Activated CD4-positive, alpha-beta T cell treated with anti-CD3 and anti-CD28 coated beads for 24 hours (primary cell): ENCODE measurements at regions not wholly inside any gene's neighbourhood (a gene's known extent, or its start where the extent isn't known, plus 50 kb on each side); places are given as distances from the start of the nearest gene placed in this dataset.
"Not testable (repeated sequence)": the region's sequence is repeated elsewhere in the genome, so short reads cannot be mapped to it uniquely, and the experiment has no call there.

ENCODE experiments used
- DNase-seq, 2 donors: peaks; one replicate each; pipeline ENCODE4 v3.0.0-alpha.2; 2020; ENCODE audit warnings: low read depth in 2 of 2

DNA sequence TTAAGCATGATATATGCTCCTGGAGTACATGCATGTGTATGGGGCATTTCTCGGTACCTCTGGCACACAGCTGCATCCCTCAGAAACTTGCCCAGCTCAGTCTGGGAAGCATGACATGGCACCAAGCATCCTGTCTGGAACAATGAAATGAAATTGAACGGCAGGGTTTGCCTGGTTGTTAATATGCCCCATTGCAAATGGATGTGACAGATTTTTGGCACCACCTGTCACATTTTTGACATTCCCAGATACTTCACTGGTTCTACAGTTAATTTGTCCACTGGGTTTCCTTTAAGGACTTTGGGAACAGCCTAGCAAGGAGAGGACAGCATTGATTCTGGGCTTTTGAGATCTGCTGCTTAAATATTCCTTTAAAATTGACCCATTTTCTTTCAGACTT, 305.8 kb downstream of the TSN start:
- no peak for DNase-seq

DNA sequence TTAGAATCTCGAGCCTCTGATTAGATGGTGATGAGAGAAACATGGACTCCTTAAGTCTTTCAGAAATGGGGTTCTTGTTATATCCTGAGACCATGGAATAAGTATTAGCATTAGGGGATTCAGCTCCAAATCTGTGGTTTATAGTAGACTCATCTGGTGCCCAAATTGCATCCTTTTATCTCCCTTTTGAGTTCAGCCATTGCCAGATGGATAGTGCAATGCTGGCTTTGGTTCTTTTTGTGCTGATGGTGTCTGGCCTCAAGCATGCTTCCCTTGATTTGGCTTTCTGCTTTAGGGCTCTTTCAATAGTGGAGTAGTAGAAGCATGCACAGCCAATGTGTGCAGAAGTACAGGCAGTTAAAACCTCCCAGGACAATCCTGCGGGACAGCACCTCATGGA, 306.4 kb downstream of the TSN start:
- no peak for DNase-seq

DNA sequence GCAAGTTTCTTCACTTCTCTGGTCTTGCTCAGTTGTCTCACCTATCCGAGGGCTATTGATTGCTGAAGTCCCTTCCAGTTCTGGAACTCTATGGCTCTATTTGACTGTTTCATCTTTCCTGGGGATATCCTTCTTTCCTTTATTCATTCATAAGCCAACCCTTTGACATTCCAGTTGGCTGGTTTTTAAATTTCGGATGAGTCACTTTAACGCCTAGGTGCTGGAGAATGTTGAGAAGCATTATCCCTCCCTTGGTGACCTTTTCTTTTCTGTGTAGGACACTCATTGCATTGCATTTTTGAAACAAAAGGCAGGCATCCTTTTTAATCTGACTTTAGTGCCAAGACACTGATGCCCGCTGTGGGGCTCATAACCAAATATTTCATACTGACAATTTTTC, 307.1 kb downstream of the TSN start:
- DNase-seq = no peak

DNA sequence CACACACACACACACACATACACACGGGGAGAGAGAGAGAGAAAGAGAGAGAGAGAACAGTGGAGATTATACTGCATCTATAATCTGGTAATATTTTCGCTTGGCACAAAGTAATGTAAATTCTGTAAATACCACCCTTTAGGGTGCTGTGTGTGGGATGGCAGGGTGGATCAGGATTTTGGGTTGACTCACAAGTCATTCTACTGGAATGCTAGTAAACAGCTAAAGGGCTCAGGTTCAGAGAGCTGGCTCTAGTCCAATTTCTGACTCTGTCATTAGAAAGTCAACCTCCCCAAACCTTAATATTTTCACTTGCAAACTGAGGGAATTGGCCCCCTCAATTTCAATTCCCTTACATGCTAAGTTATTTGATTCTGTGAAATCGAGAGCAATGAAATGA, 308.3 kb downstream of the TSN start:
- no peak for DNase-seq

DNA sequence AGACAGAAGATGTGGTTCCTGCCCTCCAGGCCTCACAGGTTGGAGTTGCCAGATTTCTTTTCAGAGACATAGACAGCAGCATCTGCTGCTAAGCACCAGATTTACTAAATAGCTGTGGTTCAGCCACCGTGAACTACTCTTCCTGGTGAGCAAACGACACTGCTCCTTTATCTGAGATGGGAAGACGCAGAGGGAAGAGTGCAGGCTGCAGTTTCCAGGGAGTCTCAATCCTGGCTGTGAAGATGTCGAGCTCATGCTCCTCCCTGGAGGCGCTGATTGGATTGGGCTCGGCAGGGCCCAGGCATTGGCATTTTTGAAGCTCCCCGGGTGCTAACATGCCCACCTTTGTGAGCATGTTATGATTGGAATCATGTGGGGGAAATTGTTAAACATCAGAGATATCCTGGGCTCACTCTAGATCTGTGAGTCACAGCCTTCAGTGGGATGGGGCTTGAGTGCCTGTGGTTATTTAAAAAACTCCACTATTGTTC, 314.8 kb downstream of the TSN start:
- no peak for DNase-seq

DNA sequence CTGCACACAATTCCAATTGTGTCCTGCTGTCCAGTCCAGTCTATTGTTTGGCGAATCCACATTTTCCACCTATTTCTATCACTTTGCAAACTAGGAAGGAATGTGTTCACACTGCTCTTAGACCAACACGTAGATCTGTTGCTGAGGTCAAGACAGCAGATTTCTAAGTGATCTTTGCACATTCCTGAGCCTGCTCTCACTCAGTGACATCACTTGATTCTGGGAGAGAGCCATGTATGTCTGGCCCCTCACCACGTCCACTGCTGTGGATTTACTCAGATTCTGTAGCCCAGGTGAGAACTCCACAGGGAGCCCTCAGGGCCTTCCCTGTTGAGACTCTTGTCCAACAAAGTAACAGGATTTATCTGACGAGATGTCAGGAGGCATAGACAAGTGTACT, 317.2 kb downstream of the TSN start:
- DNase-seq = no peak

DNA sequence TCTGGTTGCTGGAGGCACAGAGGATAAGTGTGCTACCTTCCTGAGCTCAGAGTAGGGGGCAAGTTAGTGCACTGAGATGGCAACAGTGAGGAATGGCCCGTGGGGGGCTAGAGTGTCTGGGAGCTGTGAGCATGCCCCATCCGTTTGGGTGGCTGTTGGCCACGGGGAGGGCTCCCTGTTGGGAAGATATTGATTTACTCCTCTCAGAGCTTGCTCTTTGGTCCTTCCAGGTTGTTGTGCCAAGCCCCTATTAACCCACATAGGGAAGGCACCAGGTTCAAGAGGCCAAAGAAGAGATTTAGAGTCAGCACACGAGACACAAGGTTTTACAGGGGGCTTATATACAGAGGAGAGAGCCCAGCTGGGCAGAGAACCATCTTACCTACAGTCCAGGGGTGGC, 318.8 kb downstream of the TSN start:
- DNase-seq = no peak

DNA sequence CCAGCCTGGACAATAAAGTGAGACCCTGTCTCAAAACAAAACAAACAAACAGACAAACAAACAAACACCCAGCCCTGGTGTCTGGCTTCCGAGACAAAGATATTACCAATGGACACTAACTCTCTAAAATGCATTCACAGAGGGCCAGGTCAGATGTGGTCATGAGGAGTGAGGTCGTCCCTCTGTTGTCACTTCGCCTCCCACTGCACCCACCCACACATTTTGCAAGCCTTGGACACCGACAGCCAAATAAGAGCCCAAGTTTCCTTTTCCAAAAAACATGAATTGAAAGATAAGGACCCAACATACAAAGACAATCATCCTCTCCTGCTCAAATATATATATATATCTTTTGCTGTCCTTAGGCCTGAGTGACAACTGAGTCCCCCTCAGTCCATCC, 319.9 kb downstream of the TSN start:
- DNase-seq = no peak

DNA sequence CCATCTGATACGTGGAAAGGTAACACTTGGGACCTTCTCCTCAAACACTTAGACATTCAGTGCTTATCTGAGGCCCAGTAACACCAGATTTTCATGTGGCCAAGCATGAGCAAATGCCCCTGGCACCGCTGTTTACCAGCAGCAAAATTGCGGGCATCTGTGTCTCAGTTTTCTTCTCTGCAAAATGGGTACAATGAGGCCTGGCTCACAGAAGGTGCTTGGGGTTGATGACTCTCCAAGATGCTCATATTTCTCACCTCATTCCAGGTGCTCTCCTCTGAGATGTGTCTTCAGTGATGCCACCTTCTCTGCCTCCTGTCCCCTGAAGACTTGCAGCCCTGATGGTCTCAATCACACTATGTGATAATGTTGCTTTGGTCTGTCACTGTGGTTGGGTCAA, 321.7 kb downstream of the TSN start:
- no peak for DNase-seq

DNA sequence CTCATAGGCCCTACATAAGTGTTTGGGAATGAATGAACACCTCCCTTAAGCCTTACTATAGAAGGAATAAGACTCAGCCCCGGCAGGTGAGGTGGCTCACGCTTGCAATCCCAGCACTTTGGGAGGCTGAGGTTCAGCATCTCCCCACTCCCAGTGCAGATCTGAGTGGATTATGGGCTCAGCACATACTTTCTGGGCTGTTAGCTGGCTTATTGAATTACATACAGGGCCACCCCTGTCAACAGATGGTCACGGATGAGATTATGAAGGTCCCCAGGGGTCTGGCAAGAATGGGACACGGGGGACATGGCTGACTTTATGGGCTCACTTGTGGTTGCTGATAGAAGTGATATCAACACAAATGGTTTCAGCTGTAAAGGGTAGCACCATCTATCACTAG, 322.3 kb downstream of the TSN start:
- no peak for DNase-seq

DNA sequence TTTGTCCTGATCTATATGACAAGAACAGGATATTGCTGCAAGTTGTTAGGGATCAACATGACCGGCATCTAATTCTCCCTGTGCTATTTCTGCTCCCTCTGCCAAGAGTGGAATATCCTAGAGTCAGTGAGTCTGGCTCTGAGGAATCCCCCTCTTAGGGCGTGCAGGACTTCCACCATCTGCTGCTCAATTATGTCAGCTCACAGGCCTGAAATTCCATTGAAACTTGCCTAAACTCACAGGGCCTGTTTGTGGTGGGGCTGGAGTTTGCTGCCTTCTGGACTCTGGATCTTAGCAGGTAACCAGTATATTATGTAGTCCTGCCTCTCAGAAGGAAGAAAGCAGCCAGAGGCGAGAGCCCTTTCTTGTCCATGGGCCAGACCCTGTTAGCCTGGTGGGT, 323.0 kb downstream of the TSN start:
- DNase-seq = no peak

DNA sequence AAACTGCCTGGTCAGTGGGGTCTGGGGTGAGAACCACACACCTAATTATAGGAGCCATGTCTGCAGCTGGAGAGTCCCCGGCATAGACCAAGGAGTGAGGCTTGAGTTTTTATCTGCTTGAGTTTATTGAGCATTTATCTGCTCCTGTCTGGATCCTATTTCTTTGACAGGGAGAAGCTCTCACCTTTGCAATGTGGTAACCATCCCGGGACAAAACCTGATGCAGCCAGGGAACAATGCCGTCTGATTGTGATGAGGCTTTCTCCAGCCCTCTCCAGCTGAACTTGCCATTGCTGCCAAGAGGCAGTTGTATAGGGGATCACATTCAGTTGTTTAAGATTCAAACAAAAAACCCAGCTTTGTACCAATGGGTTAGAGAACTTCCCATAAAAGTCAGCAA, 324.4 kb downstream of the TSN start:
- no peak for DNase-seq

DNA sequence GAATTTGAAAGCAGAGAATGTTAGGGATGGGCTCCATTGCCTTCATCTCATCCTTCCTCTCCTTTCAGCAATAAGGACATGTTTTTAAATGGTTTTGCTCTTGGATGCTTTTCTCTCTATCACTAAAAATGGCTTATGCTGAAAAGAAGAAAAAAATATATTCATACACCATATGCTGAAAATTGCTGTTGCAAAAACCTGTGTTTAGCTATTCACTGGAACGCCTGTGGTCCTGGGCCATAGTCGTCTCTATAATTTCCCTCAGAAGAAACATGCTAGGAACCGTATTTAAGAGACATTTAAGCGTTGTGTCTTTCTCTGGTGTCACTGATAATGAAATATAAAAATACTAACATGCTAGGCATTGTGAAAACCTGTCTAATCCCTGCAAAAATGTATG, 324.9 kb downstream of the TSN start:
- no peak for DNase-seq

DNA sequence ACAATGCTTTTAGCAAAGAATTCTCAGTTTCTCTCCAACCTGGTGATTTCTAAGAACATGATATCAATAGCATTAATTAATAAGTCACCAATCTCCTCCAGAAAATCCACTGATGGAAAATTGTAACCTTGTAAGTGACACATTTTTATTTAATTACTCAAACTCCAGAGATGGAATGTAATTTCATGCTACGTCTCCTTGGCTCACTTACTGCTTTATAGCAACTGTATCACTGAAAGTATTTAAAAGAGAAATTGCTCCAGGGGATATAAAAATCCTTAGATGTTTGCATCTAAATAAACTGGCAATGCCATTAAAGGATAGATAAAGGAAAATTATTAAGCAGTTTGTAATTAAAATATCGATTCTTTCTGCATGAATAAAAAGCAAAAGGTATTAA, 325.4 kb downstream of the TSN start:
- no peak for DNase-seq

DNA sequence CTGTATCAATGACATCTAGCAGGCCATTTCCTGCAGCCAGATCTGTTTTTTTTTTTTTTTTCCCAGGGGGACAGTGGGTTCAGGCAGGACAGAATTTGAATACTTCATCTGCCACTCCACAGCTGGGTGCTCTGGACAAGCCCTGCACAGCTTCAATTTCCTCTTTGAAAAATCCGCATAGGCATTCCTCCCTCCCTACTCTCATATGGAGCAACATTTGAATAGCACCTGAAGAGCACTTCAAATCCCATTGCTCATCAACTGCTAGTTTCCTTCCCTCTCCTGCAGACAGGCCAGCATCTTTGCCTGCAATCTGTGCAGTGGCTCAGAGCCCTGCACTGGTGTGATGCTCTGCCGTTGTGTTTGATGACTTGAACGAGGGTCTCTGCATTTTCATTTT, 326.3 kb downstream of the TSN start:
- DNase-seq = no peak

DNA sequence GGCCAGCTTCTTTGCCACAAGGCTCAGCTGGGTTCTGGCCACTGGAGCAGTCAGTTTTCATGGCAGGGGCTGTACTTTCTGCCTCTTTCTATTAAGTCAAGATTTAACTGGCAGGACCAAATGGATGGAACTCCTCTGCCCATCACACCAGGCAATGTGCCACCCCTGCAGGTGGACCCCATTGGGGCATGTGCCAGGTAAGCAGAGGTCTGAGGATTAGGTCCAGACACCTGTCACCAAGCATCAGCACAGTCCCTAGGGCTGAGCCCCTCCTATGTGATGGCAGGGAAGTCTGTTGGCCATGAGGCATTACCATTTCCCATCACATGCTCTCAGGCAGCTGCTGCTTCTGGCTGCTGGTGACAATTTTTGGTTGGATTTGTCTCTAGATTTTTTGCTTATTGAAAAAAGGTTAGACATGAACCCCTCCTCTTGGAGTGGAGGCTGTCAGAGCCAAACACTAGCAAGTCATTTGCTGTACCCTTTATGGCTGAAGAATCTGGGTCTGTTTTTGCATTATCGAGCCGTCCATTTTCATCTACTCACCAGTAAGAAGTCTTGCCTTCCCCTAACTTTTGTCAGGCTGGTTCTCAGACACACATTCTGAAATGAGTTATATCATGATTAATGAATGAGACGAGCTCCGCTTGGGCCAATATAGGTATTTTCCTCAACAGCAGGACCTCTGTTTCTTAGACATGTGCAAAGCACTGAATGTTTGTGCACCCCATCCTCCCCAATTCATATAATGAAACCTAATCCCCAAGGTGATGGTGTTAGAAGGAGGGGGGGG, 328.0 kb downstream of the TSN start:
- DNase-seq = no peak

DNA sequence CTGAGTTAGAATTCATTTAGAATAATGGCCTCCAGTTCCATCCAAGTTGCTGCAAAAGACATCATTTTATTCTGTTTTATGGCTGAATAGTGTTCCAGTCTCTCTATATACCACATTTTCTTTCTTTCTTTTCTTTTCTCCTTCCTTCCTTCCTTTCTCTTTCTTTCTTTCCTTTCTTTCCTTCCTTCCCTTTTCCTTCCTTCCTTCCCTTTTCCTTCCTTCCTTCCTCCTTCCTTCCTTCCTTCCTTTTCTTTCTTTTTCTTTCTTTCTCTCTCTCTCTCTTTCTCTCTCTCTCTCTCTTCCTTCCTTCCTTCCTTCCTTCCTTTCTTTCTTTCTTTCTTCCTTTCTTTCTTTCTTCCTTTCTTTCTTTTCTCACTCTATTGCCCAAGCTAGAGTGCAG, 330.2 kb downstream of the TSN start:
- DNase-seq = not testable (repeated sequence)

DNA sequence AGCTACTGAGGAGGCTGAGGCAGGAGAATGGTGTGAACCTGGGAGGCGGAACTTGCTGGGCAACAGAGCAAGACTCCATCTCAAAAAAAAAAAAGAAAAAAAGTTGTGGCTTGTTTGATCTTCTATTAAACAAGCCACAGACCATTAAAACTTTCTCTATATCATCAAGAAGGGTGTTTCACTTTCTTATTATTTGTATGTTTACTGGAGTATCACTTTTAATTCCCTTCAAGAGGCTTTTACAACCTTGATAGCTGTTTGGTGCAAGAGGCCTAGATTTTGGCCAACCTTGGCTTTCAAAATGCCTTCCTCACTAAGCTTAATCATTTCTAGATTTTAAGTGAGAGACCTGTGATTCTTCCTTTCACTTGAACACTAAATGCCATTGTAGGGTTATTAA, 339.1 kb downstream of the TSN start:
- DNase-seq = no peak

DNA sequence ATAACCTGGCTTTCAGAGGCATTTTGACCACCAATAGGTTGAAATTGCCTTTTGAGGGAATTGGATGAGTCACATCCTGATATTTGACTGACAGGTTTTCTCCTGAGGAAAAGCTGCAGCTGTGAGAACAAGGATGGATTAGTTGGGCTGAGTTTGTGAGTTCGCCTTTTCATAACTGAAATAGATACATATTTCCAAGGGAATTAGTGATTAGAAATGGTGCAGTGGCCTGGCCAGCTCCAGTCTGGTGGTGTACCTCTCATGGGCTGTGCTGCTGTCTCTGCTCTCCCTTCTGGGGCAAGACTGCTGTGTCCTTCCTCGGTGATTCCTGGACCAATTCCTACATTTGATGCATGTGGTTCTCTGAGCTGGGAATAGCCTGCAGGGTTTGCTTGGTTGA, 341.3 kb downstream of the TSN start:
- no peak for DNase-seq

DNA sequence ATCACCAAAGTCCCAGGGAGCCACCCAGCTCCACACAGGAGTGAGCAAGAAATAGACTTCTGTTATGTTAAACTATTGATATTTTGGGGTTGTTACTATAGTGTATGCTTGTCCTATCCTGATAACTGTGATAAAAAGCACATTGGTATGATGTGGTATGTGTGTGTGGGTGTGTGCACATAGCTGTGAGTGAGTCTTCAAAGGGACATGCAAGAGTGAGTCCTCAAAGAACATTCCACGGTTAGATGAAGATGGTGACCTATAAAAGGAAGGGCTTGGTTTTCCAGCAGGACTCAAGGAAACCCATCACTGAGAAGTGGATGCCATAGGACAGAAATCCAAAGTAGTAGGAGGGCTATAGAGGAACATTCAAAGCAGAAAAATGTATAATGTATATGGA, 342.9 kb downstream of the TSN start:
- DNase-seq = no peak

DNA sequence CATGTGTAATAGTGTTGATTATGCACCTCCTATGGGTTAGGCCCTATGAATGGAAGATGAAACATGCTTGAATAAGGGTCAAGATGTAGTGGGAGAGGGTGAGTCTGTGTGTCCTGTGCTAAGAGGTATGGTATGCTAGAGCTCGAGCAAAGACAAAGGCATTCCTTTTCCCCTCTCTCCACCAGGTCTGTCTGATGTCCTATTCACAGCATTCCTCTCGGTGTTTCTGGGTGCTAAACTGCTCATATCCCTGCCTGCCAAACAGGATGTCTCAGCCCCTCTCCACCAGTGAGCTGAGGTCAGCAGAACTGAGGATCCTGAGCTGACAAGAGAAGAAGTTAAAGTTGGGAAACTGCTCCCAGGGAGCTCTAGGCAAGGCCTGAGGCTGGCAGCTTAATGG, 344.9 kb downstream of the TSN start:
- DNase-seq = no peak

DNA sequence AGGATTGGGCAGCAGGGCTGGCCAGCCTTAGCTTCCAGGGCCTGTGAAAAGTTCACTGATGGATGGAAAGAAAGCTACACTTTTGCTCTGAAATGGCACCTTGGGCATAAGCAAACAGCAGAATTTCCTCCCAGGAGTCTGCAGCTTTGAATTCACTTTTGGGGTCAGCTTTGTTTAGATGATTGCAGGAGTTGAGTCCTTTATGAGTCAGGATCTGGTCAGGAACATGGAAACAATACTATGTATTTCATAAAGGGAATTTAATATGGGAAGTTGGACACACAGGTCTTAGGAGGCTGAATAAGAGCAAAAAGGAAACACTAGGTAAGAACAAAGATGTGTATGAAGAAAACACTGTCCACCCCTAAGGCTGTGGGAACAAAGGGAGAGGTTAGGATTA, 345.3 kb downstream of the TSN start:
- no peak for DNase-seq

DNA sequence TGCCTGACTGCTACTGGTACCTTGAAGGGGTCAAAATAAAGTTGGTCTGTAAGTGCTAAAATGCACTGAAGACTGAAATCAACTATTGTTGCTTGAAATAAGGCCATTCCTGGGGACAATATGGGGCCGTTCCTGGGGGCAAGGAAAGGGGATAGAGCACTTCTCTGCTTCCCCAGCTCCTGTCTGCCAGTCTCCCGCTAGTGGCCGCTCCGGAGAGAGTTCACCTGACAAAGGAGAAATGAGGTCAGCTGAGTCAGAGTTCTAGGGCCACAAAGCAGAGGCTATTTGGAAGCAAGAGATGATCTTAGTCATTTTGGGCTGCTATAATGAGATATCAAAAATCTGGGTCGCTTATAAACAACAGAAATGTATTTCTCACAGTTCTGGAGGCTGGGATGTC, 345.9 kb downstream of the TSN start:
- no peak for DNase-seq

DNA sequence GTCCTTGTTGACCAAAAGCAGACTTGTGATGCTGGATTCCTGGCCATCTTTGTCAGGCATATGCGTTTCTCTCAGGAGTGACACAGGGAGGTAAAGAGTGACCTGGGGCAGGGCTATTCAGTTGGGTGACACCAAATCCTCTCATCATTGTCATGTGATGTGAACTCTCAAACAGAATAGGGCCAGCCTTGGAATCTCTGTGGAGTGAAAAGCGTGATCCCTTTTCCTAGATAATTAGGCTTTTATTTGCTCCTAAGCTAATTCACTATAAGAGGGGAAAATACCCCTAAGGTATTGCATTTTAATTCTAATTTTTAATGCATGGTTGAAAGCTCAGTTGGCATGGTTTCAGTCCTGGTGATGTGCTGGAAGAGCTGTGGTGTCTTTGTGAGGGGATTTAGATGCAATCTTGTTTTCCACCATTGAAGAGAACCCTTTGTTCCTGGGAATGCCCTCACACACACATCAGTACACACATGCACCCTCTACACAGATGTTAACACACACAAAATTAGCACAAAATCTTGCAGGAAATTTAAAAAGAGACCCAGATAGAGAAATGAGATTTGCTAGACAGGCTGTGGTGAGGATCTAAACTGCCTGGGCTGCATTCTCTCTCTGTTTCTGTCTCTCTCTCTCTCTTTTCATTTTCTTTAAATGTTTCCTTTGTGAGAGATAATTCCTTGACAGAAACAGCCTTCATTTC, 349.9 kb downstream of the TSN start:
- DNase-seq = no peak
